ENCODE measurements at regions not wholly inside any gene's neighbourhood (a gene's known extent, or its start where the extent isn't known, plus 50 kb on each side); places are given as distances from the start of the nearest gene placed in this dataset.
A peak's percentile ranks its signal among the peaks of the same experiment; 100 is the strongest.

DNA sequence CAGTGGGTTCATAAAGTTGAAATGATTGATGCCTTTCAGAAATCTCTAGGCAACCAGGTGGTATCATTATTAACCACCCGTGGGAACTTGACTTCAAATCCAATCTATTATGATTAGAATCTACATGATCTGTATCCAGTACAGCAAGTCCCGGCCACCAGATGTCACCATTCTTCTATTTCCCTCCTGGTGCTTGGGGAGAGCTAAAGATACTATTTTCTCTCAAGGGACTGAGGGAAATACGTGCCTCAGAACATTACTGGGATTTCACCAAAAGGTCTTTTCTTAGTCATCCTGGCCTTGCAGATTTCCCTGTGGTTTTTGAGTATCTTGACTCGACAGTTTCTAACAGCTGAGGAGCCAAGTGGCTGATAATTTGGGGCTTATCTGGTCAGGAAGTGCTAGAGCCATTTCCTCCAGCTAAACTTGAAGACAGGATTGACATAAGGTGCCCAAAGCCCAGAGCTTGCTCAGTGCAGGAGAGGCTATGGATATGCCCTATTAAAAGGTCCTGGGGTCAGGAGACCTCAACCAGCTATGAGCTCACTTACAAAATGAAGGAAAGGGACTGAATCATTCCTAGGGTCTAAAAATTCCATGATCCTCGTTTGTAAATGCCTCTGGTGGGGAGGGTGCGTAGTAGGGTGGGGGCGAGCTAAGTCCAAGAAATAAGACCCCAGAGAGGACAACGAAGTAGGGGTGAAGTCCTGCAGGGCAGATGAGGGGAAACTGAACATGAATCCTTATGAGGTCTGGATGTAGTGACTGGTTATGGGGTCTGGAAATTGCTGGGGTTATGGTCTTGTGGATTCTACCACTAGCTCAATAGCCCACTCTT is 135.4 kb upstream of the MGAT5 start:
- TF ChIP-seq, protein P1, sequence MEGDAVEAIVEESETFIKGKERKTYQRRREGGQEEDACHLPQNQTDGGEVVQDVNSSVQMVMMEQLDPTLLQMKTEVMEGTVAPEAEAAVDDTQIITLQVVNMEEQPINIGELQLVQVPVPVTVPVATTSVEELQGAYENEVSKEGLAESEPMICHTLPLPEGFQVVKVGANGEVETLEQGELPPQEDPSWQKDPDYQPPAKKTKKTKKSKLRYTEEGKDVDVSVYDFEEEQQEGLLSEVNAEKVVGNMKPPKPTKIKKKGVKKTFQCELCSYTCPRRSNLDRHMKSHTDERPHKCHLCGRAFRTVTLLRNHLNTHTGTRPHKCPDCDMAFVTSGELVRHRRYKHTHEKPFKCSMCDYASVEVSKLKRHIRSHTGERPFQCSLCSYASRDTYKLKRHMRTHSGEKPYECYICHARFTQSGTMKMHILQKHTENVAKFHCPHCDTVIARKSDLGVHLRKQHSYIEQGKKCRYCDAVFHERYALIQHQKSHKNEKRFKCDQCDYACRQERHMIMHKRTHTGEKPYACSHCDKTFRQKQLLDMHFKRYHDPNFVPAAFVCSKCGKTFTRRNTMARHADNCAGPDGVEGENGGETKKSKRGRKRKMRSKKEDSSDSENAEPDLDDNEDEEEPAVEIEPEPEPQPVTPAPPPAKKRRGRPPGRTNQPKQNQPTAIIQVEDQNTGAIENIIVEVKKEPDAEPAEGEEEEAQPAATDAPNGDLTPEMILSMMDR (IDR thresholded peaks at IDR 0.05; ENCODE audit: low read depth, low read length) = peak; percentile 82
- DNase-seq (ENCODE audit: extremely low read depth, low read depth) = peak; percentile 91

DNA sequence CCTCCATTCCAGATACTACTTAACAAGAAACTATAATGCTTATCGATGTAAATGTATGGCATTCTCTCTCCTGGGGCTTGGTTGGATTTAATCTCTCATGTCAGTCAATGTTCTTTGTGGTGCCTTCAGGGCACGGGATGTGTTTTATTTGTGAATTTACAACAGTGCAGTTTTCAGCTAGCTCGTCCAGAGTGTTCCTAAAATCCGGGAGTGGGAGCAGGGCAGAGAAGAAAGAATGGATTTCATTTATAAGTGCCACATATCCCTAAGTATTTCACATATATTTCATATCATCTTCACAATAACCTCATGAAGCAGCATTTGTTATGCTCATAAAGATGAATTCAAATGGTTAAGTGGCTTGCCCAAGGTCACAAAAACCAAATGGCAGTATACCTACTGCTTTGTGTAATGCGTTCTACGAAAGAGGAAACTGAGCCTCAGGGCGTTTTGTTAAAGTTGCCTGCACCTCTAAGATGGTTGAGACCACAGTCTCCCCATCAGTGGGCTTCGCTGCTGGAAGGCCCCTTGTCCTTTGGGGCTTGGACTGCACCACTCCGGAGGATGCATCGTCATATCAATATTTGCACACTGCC is 134.7 kb upstream of the MGAT5 start:
- DNase-seq (ENCODE audit: extremely low read depth, low read depth) = no peak
- TF ChIP-seq, protein P1 (IDR thresholded peaks at IDR 0.05; ENCODE audit: low read depth, low read length) = no peak

- TF ChIP-seq, protein P1 (IDR thresholded peaks at IDR 0.05; ENCODE audit: low read depth, low read length) = no peak
- peak; percentile 87 for DNase-seq (ENCODE audit: extremely low read depth, low read depth)
Observed at GRCh38 chr2:134119713-134120405, 134.0 kb upstream of the MGAT5 start.

- no peak for DNase-seq (ENCODE audit: extremely low read depth, low read depth)
- TF ChIP-seq, protein P1 (IDR thresholded peaks at IDR 0.05; ENCODE audit: low read depth, low read length) = no peak
Observed at GRCh38 chr2:134120406-134120732, 133.5 kb upstream of the MGAT5 start.

DNA sequence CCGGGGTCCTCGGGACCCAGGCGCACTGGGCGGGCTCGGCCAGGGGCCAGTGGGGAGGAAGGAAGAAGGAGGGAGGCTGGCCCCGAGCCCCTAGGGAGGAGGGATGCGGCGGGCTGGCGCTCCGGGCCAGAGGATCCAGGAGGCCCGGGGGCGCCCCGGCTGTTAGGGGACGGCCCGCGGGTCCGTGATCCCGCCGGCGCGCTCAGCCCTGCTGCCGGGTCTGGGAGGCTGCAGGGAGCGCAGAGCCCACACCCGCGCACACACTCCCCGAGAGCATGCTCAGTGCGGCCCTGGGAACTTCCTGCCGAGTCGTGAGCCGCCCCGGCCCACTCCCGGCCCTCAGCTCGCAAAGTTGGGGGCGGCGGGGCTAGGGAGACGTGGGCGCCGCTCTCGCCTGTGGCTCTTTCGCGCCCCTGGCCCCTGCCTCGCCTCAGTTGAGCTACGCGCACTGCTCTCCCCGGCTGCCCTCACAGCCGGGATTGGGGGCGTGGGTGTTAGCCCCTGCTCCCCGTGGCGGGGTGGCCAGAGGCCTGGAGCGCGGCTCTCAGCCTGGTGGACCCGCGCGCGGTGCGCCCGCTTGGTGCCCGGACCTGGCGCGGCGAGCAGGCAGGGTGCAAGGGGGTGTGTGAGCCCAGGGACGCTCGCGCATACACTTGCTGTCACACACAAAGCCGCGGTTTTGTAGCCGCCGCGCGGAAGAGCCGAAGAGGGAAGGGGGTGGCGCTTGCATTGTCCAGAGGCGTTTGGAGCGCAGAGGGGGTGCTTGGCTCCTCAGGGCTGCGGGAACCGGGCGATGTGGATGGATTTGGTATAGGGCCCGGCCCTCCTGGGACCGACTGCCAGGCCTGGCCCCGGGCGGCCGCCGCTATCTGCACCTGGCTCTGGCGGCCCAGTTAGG is 132.9 kb upstream of the MGAT5 start:
- DNase-seq (ENCODE audit: extremely low read depth, low read depth) = peak; percentile 39
- TF ChIP-seq, protein P1 (IDR thresholded peaks at IDR 0.05; ENCODE audit: low read depth, low read length) = no peak

- DNase-seq (ENCODE audit: extremely low read depth, low read depth) = no peak
- TF ChIP-seq, protein P1 (IDR thresholded peaks at IDR 0.05; ENCODE audit: low read depth, low read length) = no peak
Observed at GRCh38 chr2:134122610-134123009, 131.3 kb upstream of the MGAT5 start.
